ENCODE measurements at regions not wholly inside any gene's neighbourhood (a gene's known extent, or its start where the extent isn't known, plus 50 kb on each side); places are given as distances from the start of the nearest gene placed in this dataset.

DNA sequence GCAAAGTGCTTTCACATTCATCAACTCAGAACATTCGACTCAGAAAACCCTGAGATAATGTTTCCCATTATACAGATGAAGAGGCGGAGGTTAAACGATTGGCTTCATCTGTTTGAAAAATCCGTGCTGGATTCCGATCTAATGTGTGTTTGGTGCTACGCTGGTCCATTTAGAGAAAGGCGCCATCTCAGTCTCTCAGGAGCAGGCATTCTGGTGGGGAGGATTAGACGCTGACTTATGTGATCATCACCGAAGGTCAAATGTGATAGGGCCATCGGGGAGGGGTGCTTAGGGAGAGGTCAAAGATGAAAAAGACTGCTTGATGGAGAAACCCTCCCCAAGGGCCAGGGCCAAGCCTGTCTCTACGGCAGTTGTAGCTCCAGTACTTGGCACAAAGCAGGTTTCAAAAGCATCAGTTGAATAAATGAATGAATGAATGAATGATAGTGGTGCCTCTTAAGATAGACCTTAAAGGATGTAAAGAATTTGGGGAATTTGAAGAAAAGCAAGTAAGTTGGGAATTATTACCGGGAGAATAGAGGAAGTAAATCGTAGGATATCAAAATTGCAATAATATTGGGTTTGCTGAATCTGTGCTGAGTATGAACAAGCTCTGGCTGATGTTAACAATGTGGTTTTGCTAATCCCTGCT lies 160.6 kb upstream of the SHB start:
- H3K4me1 ChIP-seq (ENCODE audit: control insufficient read depth, insufficient read depth, low read length): no peaks in the 10 kb centered on the region; the same call in 1 of the 2 replicates
- H3K27me3 ChIP-seq (ENCODE audit: control insufficient read depth, insufficient read depth, low read length): no peaks in the 10 kb centered on the region
- H3K4me3 ChIP-seq (ENCODE audit: low read depth in 2 of 2, low read length in 2 of 2): no peak overlapping the region
- TF ChIP-seq, protein P1, sequence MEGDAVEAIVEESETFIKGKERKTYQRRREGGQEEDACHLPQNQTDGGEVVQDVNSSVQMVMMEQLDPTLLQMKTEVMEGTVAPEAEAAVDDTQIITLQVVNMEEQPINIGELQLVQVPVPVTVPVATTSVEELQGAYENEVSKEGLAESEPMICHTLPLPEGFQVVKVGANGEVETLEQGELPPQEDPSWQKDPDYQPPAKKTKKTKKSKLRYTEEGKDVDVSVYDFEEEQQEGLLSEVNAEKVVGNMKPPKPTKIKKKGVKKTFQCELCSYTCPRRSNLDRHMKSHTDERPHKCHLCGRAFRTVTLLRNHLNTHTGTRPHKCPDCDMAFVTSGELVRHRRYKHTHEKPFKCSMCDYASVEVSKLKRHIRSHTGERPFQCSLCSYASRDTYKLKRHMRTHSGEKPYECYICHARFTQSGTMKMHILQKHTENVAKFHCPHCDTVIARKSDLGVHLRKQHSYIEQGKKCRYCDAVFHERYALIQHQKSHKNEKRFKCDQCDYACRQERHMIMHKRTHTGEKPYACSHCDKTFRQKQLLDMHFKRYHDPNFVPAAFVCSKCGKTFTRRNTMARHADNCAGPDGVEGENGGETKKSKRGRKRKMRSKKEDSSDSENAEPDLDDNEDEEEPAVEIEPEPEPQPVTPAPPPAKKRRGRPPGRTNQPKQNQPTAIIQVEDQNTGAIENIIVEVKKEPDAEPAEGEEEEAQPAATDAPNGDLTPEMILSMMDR (IDR thresholded peaks at IDR 0.05): no peak
- TF ChIP-seq SIN3A (IDR thresholded peaks at IDR 0.05; ENCODE audit: borderline replicate concordance, insufficient read depth, low read depth, low read length) (no peak), POLR2AphosphoS5 (IDR thresholded peaks at IDR 0.05; ENCODE audit: low read depth, low read length) (no peak), TCF7L2 (IDR thresholded peaks at IDR 0.05; ENCODE audit: low read depth, low read length) (no peak)
- TF ChIP-seq, protein P2, sequence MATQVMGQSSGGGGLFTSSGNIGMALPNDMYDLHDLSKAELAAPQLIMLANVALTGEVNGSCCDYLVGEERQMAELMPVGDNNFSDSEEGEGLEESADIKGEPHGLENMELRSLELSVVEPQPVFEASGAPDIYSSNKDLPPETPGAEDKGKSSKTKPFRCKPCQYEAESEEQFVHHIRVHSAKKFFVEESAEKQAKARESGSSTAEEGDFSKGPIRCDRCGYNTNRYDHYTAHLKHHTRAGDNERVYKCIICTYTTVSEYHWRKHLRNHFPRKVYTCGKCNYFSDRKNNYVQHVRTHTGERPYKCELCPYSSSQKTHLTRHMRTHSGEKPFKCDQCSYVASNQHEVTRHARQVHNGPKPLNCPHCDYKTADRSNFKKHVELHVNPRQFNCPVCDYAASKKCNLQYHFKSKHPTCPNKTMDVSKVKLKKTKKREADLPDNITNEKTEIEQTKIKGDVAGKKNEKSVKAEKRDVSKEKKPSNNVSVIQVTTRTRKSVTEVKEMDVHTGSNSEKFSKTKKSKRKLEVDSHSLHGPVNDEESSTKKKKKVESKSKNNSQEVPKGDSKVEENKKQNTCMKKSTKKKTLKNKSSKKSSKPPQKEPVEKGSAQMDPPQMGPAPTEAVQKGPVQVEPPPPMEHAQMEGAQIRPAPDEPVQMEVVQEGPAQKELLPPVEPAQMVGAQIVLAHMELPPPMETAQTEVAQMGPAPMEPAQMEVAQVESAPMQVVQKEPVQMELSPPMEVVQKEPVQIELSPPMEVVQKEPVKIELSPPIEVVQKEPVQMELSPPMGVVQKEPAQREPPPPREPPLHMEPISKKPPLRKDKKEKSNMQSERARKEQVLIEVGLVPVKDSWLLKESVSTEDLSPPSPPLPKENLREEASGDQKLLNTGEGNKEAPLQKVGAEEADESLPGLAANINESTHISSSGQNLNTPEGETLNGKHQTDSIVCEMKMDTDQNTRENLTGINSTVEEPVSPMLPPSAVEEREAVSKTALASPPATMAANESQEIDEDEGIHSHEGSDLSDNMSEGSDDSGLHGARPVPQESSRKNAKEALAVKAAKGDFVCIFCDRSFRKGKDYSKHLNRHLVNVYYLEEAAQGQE (IDR thresholded peaks at IDR 0.05; ENCODE audit: insufficient read depth in 1 of 2, low read depth in 2 of 2, low read length in 1 of 2): no peak
- DNase-seq (ENCODE audit: low read depth, low spot score) (no peak), ATAC-seq (no peak)
- no peak overlapping the region for H3K27ac ChIP-seq (ENCODE audit: low read length)
- in situ Hi-C loops (cut with HindIII; ENCODE audit: low pct_unique_long_range_greater_than_20kb, low sequenced_read_pairs) (no loop called here), intact Hi-C loops (cut with micrococcal nuclease; ENCODE audit: unreplicated experiment) (no loop called here)
- no TSS peak for BruUV-seq (replicated peaks)
- ChIA-PET CTCF (no interaction called here), POLR2A (no interaction called here)
- H3K9me3 ChIP-seq (ENCODE audit: control insufficient read depth, insufficient read depth, low read depth, low read length): no peaks in the 10 kb centered on the region
- no peaks in the 10 kb centered on the region for H3K36me3 ChIP-seq (ENCODE audit: control insufficient read depth, insufficient read depth, low read length)

DNA sequence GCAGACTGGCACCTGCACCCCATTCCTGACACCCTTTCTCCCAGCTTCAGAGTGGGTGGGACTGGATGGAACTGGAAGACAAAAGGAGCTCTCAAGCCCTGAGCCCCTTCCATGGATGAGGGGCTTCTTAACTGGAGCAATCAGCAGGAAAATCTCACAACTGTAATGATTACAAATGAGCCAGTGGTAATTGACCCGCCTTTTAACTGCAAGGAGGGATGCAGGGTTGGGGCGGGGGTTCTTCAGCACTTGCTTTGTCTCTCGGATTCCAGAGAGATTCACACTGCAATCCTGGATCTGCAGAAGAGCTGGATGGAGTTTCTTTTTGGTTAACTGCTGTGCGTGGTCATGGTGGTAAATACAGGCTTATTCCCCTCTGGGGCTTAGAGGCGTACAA lies 160.1 kb upstream of the SHB start:
- intact Hi-C loops (cut with micrococcal nuclease; ENCODE audit: unreplicated experiment): no loop called here
- DNase-seq (ENCODE audit: low read depth, low spot score): no peak
- CTCF ChIA-PET: no interaction called here
- no peak for TF ChIP-seq SIN3A (IDR thresholded peaks at IDR 0.05; ENCODE audit: borderline replicate concordance, insufficient read depth, low read depth, low read length)
- TF ChIP-seq, protein P1 (IDR thresholded peaks at IDR 0.05): no peak
- TF ChIP-seq, protein P2 (IDR thresholded peaks at IDR 0.05; ENCODE audit: insufficient read depth in 1 of 2, low read depth in 2 of 2, low read length in 1 of 2): no peak
- no peak for TF ChIP-seq POLR2AphosphoS5 (IDR thresholded peaks at IDR 0.05; ENCODE audit: low read depth, low read length)
- no peak for TF ChIP-seq TCF7L2 (IDR thresholded peaks at IDR 0.05; ENCODE audit: low read depth, low read length)
- Histone ChIP-seq H3K9me3 (ENCODE audit: control insufficient read depth, insufficient read depth, low read depth, low read length) (no peaks in the 10 kb centered on the region), H3K4me3 (ENCODE audit: low read depth in 2 of 2, low read length in 2 of 2) (no peak overlapping the region), H3K27me3 (ENCODE audit: control insufficient read depth, insufficient read depth, low read length) (no peaks in the 10 kb centered on the region), H3K27ac (ENCODE audit: low read length) (no peak overlapping the region), H3K36me3 (ENCODE audit: control insufficient read depth, insufficient read depth, low read length) (no peaks in the 10 kb centered on the region), H3K4me1 (ENCODE audit: control insufficient read depth, insufficient read depth, low read length) (no peaks in the 10 kb centered on the region; the same call in 1 of the 2 replicates)
- no TSS peak for BruUV-seq (replicated peaks)
- POLR2A ChIA-PET: no interaction called here
- no peak for ATAC-seq
- in situ Hi-C loops (cut with HindIII; ENCODE audit: low pct_unique_long_range_greater_than_20kb, low sequenced_read_pairs): no loop called here
